NCI-H69 (cell line): ENCODE measurements at regions not wholly inside any gene's neighbourhood (a gene's known extent, or its start where the extent isn't known, plus 50 kb on each side); places are given as distances from the start of the nearest gene placed in this dataset.

Experiments
- DNase-seq: peaks from one replicate; lab custom pipeline; 2025; lab: John Stamatoyannopoulos, UW

GRCh38 chrX:22395372-22395771 is 122.7 kb downstream of the CBLL2 start:
- no peak for DNase-seq

DNA sequence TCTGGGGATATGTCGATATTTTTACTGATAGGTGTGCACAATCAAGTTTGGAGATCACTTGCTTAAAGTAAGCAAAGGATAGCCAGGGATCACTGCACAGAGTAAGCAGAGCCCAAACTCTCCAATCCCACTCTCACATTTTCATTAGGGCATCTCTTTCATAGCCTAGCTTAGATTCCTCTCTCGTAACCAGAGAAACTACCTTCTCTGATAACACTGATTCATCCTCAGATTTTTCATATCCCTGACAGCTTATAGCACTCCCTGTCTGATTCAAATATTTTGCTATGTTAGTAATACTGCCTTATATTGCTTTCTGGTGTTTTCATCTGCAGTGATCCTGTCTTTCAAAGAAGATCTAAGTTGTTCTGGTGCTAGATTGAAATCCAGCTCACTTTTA is 123.7 kb downstream of the CBLL2 start:
- DNase-seq = no peak

DNA sequence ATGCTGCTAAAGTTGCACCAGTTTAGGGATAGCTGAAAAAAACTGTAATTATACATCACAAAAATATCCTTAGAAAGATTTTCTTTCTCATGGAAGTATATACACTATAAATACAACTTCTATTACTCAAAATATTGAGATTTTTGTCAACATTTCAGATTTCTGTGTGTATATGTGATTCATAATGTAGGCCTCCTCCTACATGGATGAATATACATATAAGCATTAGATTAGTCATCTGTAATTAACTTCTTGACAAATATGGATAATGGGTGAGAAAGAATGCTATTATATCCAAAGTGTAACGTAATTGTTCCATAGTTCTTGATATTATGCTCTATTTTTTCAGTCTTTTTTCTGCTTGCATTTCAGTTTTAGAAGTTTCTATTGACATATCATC is 124.9 kb downstream of the CBLL2 start:
- DNase-seq = no peak

DNA sequence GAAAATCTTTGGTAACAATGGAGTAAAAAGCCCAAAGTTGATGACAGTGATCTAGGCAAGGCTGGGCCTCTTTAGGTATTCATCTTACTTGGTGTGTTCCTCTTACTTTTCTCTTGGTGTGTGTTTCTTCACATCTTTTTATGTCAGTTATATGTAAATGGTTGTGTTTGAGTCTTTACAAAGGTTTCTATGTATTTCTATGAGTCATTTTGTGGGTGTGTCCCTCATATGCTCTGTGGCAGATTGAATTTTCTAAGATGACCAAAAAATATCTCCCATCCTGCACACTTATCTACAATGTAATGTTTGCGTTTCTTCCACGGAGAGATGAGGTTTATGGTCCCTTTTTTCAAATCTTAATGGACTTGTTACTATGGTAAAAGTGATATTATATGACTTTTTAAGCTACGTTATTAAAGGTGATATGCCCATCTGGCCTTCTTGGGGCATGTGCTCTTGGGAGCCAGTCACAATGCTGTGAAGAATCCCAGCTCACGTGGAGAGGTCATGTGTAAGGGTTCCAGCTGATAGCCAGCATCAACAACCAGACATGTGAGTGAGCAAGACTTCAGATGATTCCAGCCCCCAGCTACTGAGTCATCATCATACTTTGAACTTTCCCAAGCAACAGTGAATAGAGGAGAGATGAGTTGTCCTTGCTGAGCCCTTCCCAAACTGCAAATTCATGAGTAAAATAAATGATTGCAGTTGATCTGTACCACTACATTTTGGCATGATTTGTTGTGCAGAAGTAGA is 126.9 kb downstream of the CBLL2 start:
- DNase-seq = peak; percentile 2

GRCh38 chrX:22404297-22404696 is 131.6 kb downstream of the CBLL2 start:
- no peak for DNase-seq

GRCh38 chrX:22406201-22406737 is 133.6 kb downstream of the CBLL2 start:
- DNase-seq = no peak

- no peak for DNase-seq
Observed at GRCh38 chrX:22409418-22409817, 136.7 kb downstream of the CBLL2 start.

DNA sequence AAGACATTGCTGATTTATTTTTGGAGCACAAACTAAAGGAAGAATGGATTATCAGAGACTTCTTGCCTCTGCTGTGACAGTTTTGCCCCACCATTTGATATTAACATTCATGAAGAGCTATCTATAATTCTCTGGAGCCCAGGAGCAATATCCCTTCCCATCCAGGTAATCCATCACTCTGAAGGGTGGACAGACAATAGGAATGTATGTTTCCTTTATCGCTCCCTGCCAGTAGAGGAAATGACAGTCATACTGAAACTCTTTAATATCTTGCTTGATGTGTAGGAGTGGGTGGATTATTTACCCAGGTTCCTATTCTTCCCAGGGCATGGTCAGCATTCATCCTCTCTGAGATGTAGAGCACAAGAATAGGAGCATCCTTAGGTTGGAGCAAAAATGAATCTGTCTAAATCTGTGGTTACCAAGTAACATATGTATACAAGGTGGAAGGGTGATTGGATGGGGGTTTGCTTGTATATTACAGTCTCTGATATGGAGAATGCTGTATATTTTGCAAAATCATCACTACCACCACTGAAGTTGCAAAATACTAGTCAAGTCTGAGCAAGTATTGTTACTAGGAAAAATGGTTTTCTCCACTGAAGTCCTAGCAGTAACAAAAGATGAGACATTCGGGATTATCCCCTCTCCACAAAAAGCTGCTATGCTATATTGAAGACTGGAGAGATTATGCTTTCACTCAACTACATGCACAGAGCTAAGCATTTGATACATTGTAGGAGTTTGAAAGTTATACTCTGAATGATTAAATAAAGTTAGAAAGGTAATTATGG is 151.6 kb downstream of the CBLL2 start:
- DNase-seq = no peak

DNA sequence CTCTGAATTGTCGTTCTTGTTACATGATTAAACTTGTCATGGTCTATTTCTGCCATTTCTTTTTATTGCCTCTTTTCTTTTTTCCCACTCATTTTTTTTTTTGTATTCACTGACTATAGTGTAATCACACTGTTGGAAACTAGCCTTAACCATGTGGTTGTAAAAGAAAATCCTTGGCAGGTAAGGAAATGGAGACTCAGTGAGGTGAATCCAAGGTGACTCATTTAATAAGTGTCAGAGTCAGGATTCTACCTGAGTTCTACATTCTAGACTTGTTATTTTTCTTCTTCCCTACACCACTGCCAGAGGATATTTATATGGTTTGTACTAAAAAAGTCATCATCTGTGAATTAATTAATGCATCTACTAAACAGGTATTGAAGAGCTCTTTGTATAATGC is 152.2 kb downstream of the CBLL2 start:
- DNase-seq = no peak

- no peak for DNase-seq
Observed at GRCh38 chrX:22429704-22430103, 157.0 kb downstream of the CBLL2 start.

DNA sequence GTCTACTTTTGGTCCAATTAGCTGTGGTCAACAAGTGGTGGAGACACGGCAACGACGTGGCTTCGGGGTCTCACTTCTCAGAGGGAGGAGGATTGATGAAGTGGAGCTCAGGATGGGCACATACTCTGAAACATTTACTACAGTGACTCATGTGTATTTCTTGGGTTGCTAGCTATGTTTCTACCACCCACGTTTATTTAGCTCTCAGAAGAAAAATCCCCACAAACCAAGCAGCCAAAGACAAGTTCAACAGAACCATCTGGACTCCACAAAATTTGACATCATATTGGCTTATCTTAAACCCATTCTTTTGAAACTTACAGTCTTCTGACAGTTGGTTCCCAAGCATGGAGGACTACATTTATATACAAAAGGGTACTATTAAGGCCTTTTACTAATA is 158.0 kb downstream of the CBLL2 start:
- DNase-seq = no peak

DNA sequence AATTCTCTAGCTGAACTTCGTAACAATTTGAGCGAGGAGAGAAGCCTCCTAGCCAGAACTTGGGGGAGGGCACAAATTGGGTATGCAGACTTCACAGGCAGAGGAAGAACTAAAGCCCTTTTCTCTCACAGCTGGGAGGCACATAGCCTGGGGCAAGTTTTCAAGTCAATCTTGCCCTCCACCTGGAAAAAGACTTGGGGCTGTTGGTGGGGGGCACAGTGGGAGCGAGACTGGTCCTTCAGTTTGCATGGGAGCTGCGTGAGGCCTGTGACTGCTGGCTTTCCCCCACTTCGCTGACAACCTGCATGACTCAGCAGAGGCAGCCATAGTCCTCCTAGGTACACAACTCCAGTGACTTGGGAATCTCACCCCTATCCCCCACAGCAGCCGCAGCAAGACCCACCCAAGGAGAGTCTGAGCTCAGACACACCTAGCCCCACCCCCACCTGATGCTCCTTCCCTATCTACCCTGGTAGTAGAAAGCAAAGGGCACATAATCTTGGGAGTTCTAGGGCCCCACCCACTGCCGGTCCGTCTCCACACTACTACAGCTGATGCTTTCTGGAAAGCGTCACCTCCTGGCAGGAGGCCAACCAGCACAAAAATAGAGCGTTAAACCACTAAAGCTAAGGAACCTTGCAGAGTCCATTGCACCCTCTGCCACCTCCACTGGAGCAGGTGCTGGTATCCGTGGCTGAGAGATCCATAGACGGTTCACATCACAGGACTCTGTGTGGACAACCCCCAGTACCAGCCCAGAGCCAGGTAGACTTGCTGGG is 160.8 kb downstream of the CBLL2 start:
- DNase-seq = peak; percentile 2

GRCh38 chrX:22445880-22446279 is 173.2 kb downstream of the CBLL2 start:
- DNase-seq = no peak

DNA sequence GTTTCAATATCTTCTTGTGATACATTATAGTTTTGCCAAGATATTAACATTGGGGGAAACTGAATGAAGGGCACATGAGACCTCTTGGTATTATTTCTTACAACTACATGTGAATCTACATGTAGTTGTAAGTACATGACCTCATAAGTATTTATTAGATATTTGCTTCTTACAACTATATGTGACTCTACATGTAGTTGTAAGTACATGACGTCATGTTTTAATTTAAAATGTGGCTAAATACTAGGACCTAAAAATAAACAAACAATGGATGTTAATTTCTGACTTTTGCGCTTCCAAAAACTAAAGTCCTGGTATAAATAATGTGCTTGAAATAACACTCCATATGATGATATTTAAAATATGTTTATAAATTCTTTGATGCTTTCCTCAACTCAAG is 190.2 kb downstream of the CBLL2 start:
- no peak for DNase-seq

DNA sequence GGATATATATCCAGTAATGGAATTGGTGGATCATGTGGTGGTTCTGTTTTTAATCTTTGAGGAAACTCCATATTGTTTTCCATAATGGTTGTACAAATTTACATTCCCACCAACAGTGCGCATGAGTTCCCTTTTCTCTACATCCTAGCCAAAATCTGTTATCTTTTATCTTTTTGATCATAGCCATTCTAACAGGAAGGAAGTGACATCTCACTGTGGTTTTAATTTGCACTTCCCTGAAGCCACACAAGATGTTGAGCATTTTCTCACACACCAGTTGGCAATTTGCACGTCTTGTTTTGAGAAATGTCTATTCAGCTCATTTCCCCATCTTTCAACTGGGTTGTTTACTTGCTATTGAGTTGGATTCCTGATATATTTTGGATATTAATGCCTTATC is 194.9 kb downstream of the CBLL2 start:
- DNase-seq = no peak

DNA sequence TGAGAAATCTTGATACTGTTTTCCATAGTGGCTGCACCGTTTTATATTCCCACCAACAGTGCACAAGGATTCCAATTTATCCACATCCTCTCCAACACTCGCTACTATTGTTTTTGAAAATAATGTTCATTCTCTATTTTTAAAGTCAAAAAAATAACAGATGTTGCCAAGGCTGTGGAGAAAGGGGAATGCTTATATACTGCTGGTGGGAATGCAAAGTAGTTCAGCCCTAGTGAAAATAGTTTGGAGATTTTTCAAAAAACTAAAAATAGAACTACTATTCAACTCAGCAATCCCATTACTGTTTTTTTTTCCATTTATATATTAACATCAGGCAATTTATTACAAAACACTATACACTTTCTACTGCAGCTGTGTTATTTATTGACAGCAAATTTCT is 208.7 kb downstream of the CBLL2 start:
- no peak for DNase-seq

DNA sequence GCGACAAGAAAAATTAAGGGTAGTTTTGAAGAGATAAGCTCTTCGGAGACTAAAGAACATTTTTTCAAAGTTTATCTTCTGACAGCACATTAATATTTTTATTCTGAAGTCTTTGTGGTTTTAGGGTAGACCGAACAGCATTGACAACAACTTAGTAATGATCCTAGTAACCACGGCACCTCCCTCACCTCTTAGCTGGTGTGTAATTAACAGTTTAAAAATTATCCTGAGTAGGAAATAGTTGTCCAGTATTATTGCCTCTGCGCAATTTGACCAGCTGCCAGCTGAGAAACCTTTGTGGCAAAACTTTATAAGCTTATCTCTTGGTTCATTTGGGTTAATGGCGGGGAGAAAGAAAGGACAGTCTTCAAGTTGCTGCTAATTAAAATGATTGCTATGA is 213.6 kb downstream of the CBLL2 start:
- DNase-seq = peak; percentile 58

DNA sequence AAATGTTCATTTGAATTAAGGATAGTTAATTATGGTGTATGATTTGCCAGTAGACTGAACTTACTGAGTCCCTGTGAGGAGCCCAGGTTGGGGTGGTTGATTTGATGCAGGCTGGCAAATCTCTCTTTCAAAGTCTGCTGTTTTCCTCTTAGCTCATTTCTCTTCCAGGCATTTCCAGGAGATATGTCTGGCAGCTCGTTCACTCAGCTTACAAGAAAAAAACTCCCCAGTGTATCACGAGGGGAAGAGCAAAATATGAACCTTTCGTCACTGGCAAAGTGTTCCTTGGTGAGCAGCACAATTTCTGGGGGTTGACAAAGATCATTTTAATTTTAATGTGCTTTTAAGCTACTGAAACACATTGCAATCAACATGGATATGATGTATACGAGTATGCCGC is 244.2 kb downstream of the CBLL2 start:
- no peak for DNase-seq

GRCh38 chrX:22520128-22520828 is 247.6 kb downstream of the CBLL2 start:
- DNase-seq = no peak

DNA sequence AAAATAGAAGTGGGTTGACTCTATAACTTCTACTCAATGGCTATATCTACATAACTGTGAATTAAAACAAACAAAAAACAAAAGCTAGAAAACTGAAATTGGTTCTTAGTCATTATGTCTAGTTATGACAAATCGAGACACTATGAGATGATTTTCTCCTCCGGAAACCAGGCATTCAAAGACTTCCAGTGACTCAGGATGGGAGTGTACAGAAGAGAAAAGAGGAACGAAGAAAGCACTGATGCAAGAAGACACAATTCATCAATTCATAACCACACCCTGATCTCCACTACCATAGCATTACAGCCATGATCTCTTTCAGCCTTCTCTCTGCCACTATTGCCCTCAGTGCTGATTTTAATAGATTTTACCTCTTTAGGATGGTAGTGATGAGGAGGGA is 253.6 kb downstream of the CBLL2 start:
- peak; percentile 1 for DNase-seq

DNA sequence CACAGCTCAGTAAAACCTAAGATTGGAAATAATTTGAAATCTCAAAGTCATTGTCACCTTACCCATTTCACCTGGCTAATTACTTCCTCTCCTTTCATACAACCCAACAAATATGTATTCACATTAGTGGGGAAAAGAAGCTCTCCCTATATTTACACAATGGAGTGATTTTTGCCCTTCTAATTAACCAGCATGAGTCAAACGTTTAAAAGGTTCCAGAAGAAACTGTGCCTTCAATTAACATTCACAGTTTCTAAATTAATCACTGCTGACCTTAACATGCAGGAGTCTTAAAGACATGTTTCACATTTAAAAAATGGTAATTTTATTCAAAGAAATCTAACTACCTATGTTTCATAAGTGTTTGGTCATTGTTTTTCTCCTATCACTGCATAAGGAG is 254.6 kb downstream of the CBLL2 start:
- peak; percentile 80 for DNase-seq

GRCh38 chrX:22533898-22534297 is 261.2 kb downstream of the CBLL2 start:
- DNase-seq = peak; percentile 2
